ENCODE measurements at regions not wholly inside any gene's neighbourhood (a gene's known extent, or its start where the extent isn't known, plus 50 kb on each side); places are given as distances from the start of the nearest gene placed in this dataset.

- no peak for TF ChIP-seq CTCF (IDR thresholded peaks at IDR 0.05)
- no peak for TF ChIP-seq POLR2A (IDR thresholded peaks at IDR 0.05)
These were observed 1313.9 kb downstream of the TMEM121 start for GRCh38 chr14:106840258-106840657.

Data from testis (tissue), 2 donors.